Astrocyte of the cerebellum (primary cell): ENCODE measurements at regions not wholly inside any gene's neighbourhood (a gene's known extent, or its start where the extent isn't known, plus 50 kb on each side); places are given as distances from the start of the nearest gene placed in this dataset.

ENCODE experiments used
- DNase-seq: peaks from one replicate; pipeline ENCODE4 v3.0.0-alpha.2; 2011; ENCODE audit warnings: low read depth
- H3K4me3 ChIP-seq: 2 replicates; pipeline ENCODE4 v1.5.1; 2011; ENCODE audit warnings: mild to moderate bottlenecking, low read depth, low read length, moderate library complexity
- in situ Hi-C: cut with HindIII; loops from 2 replicates; pipeline ENCODE4 v1.10.0; 2017; ENCODE audit warnings: low sequenced_read_pairs
- TF ChIP-seq, protein P1 (sequence below): IDR thresholded peaks from 2 replicates; pipeline ENCODE4 v1.5.1; 2012; ENCODE audit warnings: low read length, low read depth, moderate library complexity, mild to moderate bottlenecking; ENCODE audit errors: missing control alignments

DNA sequence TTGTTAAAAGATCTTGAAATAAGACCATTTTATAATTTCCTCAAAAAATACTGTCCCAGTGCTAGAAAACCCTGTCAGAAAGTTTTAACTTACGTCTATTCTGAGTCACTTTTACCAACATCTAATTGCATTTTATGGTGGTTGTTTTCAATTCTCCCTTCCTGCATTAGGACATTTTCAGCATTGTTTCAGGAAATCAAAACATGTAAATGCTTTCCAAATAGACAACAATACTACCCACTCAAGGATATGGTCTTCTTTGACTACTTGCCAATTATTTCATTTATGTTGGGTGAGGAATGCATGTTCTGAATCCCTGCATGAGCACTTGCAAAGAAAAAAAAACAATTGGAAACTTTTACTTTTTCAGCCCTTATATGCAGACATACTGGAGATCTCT is 284.6 kb upstream of the PDE4D start:
- TF ChIP-seq, protein P1, sequence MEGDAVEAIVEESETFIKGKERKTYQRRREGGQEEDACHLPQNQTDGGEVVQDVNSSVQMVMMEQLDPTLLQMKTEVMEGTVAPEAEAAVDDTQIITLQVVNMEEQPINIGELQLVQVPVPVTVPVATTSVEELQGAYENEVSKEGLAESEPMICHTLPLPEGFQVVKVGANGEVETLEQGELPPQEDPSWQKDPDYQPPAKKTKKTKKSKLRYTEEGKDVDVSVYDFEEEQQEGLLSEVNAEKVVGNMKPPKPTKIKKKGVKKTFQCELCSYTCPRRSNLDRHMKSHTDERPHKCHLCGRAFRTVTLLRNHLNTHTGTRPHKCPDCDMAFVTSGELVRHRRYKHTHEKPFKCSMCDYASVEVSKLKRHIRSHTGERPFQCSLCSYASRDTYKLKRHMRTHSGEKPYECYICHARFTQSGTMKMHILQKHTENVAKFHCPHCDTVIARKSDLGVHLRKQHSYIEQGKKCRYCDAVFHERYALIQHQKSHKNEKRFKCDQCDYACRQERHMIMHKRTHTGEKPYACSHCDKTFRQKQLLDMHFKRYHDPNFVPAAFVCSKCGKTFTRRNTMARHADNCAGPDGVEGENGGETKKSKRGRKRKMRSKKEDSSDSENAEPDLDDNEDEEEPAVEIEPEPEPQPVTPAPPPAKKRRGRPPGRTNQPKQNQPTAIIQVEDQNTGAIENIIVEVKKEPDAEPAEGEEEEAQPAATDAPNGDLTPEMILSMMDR, result no peak
- in situ Hi-C loops, result loop anchor here (25.0 kb wide), 1 partner anchor 366 kb away; no protein-coding TSS in a partner anchor
- no peak overlapping the region for H3K4me3 ChIP-seq
- DNase-seq, result peak; percentile 59

DNA sequence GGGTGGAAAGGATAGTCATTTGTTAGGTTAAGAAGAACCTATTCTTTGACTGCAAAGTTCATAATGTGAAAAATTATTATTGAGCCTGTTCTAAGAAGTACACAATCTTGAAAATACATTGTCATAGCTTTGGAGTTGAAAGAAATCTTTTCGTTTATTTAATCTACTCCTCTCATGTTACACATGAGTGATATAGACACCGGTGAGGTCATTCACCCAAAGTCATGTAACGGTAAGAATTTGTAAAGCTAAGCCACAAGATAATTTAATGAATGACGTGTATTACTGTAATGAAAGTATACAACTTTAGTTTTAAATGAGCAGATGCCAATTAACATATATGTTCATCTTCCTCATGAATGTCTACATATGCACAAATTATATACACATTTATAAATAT is 284.1 kb upstream of the PDE4D start:
- in situ Hi-C loops, result loop anchor here (25.0 kb wide), 1 partner anchor 365 kb away; no protein-coding TSS in a partner anchor
- TF ChIP-seq, protein P1, result no peak
- DNase-seq, result no peak
- H3K4me3 ChIP-seq, result no peak overlapping the region

DNA sequence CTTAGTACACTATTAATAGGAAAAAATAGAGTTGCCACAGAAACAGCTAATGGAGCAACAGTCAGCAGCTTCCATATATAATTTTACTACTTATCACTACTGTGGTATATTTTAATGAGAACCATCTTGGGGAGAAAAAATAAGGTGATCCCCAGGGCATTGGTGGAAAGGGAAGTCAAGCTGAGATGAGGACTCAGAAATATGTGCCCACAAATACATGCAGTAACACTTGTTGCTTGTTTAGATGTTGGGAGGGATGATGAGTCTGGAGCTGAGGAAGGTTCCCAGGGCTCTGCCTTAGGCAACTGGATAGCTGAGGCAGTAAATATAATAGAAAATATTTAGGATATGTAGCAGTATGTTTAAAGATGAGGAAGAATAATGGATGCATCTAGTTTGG is 280.1 kb upstream of the PDE4D start:
- TF ChIP-seq, protein P1, result no peak
- in situ Hi-C loops, result no loop called here

DNA sequence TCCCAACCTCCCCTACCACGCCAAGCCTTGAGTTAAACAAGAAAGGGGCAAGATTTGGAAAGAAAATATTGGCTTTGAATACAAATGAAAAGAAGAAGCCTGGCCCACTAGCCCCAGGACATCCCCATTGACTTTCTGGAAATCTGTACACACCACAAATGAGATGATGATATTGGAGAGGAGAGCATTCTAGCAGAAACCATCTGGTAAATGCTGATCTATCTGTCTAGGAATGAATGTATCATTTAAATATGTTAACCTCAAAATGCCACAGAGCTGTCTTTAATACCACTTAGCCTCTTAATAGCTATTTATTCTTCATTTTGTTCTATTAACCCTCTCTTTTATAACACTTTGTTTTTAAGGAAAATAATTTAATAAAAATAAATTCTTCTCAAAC is 270.2 kb upstream of the PDE4D start:
- H3K4me3 ChIP-seq, result no peak overlapping the region
- TF ChIP-seq, protein P1, result no peak
- no peak for DNase-seq
- in situ Hi-C loops, result no loop called here

More for the DNA sequence above, 280.1 kb upstream of the PDE4D start:
- DNase-seq, result no peak
- no peak overlapping the region for H3K4me3 ChIP-seq

DNA sequence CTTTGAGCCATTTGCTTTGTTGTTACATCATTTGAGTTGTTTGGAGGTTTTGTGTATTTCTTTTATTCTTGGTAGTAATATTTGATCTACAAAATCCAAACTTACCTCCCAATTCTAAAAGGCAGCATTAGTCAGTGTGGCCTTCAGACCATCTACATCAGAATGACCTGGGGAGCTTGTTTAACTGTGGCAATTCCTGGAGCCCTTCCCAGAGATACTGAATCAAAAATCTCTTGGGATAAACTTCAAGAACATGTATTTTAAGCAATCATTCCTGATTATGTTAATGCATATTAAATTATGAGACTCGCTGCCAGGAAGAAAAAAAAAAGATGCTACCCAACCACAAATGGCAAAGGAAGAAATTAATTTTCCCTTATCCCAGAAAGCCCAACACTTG is 268.9 kb upstream of the PDE4D start:
- TF ChIP-seq, protein P1, result no peak
- in situ Hi-C loops, result no loop called here
- no peak for DNase-seq
- H3K4me3 ChIP-seq, result no peak overlapping the region

DNA sequence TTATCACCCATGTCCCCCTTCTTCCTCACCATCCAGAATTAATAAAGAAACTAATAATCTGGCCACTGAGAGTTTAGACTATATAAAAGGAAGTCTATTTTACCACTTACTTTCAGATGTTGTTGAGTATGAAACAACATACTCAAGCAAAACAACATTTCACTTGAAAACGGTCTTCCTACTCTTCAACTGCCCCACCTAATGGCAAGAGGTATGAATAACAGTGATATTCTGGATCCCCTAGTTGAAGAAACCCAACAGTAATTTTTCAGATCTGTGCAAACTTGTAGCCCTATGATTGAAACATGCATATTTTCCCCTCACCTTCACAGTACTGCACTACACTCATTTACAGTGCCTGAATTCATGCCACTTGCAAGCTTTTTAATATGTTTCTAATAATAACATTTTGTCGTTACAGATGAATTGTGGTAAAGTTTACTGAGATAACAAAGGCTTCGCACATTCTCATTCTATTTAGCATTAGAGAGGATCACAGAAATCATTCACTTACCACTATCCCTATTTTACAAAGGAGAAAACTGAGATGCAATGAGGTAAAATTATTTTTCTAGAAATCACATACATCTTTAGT is 267.9 kb upstream of the PDE4D start:
- TF ChIP-seq, protein P1, result peak; percentile 61
- DNase-seq, result no peak
- H3K4me3 ChIP-seq, result no peak overlapping the region
- in situ Hi-C loops, result no loop called here
